Left lung (tissue), 4 donors: ENCODE measurements at regions not wholly inside any gene's neighbourhood (a gene's known extent, or its start where the extent isn't known, plus 50 kb on each side); places are given as distances from the start of the nearest gene placed in this dataset.

Source experiments
- ATAC-seq: fragments of 200-7000 bp; cut with Tn5 transposase; one replicate; pipeline ENCODE4 v1.9.1; 2020; ENCODE audit warnings: moderate library complexity
- DNase-seq, 4 donors: peaks; one replicate each; pipeline ENCODE4 v3.0.0-alpha.2; 2013 to 2020
- H3K27ac ChIP-seq, 2 donors: fragments of 200-600 bp; sonication (generic) in 1 of 2; one replicate each; pipeline versions ENCODE4 v1.5.0 to v1.8.0; 2020 to 2021
- H3K27me3 ChIP-seq, 2 donors: fragments of 200-600 bp; sonication (generic) in 1 of 2; one replicate each; pipeline versions ENCODE4 v1.5.0 to v1.8.0; 2020 to 2021
- H3K36me3 ChIP-seq, 2 donors: fragments of 200-600 bp; sonication (generic) in 1 of 2; one replicate each; pipeline versions ENCODE4 v1.5.0 to v1.8.0; 2020 to 2021
- H3K4me1 ChIP-seq, 2 donors: fragments of 200-600 bp; one replicate each; pipeline ENCODE4 v1.8.0; 2021
- H3K4me3 ChIP-seq, 2 donors: fragments of 200-600 bp; sonication (generic) in 1 of 2; one replicate each; pipeline versions ENCODE4 v1.5.0 to v1.8.0; 2020 to 2021; ENCODE audit warnings: mild to moderate bottlenecking in 1 of 2
- H3K9me3 ChIP-seq, 2 donors: fragments of 200-600 bp; sonication (generic) in 1 of 2; one replicate each; pipeline versions ENCODE4 v1.5.0 to v1.8.0; 2020 to 2021
- intact Hi-C, 2 donors: fragments of 100-400 bp; cut with DNase I; formaldehyde crosslinking; loops; one replicate each; pipeline versions ENCODE4 v1.11.2 to v1.14.2; 2022
- TF ChIP-seq, protein P1 (sequence below), 2 donors: fragments of 200-600 bp; sonication (generic) in 1 of 2; IDR thresholded peaks; one replicate each; pipeline versions ENCODE4 v1.5.0 to v1.8.0; 2021; ENCODE audit warnings: antibody characterized with exemption in 2 of 2
- donor health status: DM: no; HTN: yes; CAD: no.
- donor health status: DM: no; HTN: no; CAD: no.

DNA sequence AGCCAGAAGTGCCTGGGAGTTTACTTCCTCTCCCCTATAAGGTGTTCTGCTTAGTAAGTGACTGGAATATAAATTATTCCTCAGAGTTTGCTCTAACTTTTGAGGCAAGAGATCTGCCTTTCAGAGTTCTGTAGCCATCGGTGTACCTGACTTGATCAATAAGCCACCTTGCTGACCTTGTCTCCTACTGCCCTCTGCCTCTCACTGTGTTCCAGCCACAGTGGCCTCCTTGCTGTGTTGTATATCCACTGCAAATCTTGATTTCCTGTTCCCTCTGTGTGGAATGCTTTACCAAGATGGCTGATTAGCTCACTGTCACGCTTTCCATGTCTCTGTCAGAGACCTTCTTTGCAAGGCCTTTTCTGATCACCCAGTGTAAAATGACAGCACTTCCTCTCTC, 442.4 kb downstream of the SQOR start:
- ATAC-seq (no peak), DNase-seq (no peak)
- H3K36me3 ChIP-seq, result no peaks in the 10 kb centered on the region
- H3K9me3 ChIP-seq, result no peaks in the 10 kb centered on the region
- H3K27me3 ChIP-seq, result no peaks in the 10 kb centered on the region
- no peak overlapping the region for H3K4me3 ChIP-seq
- intact Hi-C loops, result no loop called here
- TF ChIP-seq, protein P1, sequence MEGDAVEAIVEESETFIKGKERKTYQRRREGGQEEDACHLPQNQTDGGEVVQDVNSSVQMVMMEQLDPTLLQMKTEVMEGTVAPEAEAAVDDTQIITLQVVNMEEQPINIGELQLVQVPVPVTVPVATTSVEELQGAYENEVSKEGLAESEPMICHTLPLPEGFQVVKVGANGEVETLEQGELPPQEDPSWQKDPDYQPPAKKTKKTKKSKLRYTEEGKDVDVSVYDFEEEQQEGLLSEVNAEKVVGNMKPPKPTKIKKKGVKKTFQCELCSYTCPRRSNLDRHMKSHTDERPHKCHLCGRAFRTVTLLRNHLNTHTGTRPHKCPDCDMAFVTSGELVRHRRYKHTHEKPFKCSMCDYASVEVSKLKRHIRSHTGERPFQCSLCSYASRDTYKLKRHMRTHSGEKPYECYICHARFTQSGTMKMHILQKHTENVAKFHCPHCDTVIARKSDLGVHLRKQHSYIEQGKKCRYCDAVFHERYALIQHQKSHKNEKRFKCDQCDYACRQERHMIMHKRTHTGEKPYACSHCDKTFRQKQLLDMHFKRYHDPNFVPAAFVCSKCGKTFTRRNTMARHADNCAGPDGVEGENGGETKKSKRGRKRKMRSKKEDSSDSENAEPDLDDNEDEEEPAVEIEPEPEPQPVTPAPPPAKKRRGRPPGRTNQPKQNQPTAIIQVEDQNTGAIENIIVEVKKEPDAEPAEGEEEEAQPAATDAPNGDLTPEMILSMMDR (IDR thresholded peaks at IDR 0.05), result no peak
- no peak overlapping the region for H3K27ac ChIP-seq
- no peaks in the 10 kb centered on the region for H3K4me1 ChIP-seq

DNA sequence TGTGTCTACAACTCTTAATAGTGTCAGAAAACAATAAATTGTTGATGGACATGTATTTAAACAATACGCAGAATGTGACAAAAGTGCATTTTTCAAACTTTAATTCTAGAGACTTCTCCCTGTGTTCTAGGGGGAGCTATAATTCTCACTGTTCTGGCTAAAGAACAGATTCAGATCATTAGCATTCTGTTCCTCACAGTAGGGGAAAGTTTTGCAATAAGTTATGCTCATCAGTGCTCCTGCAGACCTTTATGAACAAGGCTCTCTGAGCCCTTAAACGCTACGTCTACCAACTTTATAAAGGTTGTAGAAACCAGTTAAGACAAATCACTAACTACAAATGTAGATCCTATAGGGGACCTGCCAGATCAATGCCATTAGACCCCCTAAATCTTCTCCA, 444.2 kb downstream of the SQOR start:
- Histone ChIP-seq H3K36me3 (no peaks in the 10 kb centered on the region), H3K27me3 (no peaks in the 10 kb centered on the region)
- ATAC-seq, result no peak

DNA sequence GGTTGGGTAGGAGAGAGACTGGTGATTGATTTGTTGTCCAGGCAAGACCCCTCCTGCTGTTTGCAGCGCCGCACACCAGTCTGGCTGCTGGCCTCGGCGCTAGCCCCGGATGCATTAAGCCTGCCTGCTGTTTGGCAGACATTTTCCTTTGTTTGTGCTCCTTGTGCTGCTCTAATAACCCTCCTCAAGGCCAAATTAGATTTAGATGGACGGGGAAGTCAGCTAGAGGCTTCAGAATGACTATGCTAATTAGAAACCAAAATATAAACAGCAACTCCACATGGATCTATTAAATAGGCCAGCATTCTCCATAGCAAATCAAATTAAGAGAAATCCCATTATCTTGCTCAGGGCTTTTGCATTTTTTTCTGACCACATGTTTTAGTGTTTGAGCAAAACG, 445.2 kb downstream of the SQOR start:
- peak in 3 of 4 donors; percentile 54 to 85 (median 70) for DNase-seq
- intact Hi-C loops, result no loop called here
- no peaks in the 10 kb centered on the region for H3K4me1 ChIP-seq
- H3K36me3 ChIP-seq, result no peaks in the 10 kb centered on the region
- H3K4me3 ChIP-seq, result no peak overlapping the region
- TF ChIP-seq, protein P1 (IDR thresholded peaks at IDR 0.05), result no peak
- no peak overlapping the region for H3K27ac ChIP-seq
- no peaks in the 10 kb centered on the region for H3K9me3 ChIP-seq
- no peak for ATAC-seq
- H3K27me3 ChIP-seq, result no peaks in the 10 kb centered on the region

More for the DNA sequence above, 444.2 kb downstream of the SQOR start:
- intact Hi-C loops, result no loop called here
- H3K4me3 ChIP-seq, result no peak overlapping the region
- no peaks in the 10 kb centered on the region for H3K4me1 ChIP-seq
- TF ChIP-seq, protein P1 (IDR thresholded peaks at IDR 0.05), result no peak
- no peak overlapping the region for H3K27ac ChIP-seq
- DNase-seq, result no peak
- H3K9me3 ChIP-seq, result no peaks in the 10 kb centered on the region

- Histone ChIP-seq H3K36me3 (no peaks in the 10 kb centered on the region), H3K4me1 (no peaks in the 10 kb centered on the region), H3K9me3 (no peaks in the 10 kb centered on the region), H3K4me3 (no peak overlapping the region), H3K27me3 (no peaks in the 10 kb centered on the region), H3K27ac (no peak overlapping the region)
- TF ChIP-seq, protein P1 (IDR thresholded peaks at IDR 0.05), result no peak
- DNase-seq (peak in 1 of 4 donors; percentile 15), ATAC-seq (peak; percentile 58)
- intact Hi-C loops, result no loop called here
Measured at GRCh38 chr15:46088486-46089445, 453.9 kb downstream of the SQOR start.

- DNase-seq (no peak), ATAC-seq (no peak)
- Histone ChIP-seq H3K9me3 (no peaks in the 10 kb centered on the region), H3K4me1 (no peaks in the 10 kb centered on the region), H3K27ac (no peak overlapping the region), H3K4me3 (no peak overlapping the region), H3K36me3 (no peaks in the 10 kb centered on the region), H3K27me3 (no peaks in the 10 kb centered on the region)
- intact Hi-C loops, result no loop called here
- TF ChIP-seq, protein P1 (IDR thresholded peaks at IDR 0.05), result no peak
Measured at GRCh38 chr15:46089467-46089935, 454.7 kb downstream of the SQOR start.
